ENCODE measurements at regions not wholly inside any gene's neighbourhood (a gene's known extent, or its start where the extent isn't known, plus 50 kb on each side); places are given as distances from the start of the nearest gene placed in this dataset.

GRCh38 chr7:21159506-21159905 is 268.4 kb upstream of the SP4 start:
- DNase-seq (ENCODE audit: low read depth in 1 of 2, low spot score in 1 of 2): no peak
- in situ Hi-C loops (cut with HindIII; ENCODE audit: low pct_unique_long_range_greater_than_20kb, low sequenced_read_pairs): no loop called here
- no peak for TF ChIP-seq JUND (IDR thresholded peaks at IDR 0.05; ENCODE audit: low read depth)

DNA sequence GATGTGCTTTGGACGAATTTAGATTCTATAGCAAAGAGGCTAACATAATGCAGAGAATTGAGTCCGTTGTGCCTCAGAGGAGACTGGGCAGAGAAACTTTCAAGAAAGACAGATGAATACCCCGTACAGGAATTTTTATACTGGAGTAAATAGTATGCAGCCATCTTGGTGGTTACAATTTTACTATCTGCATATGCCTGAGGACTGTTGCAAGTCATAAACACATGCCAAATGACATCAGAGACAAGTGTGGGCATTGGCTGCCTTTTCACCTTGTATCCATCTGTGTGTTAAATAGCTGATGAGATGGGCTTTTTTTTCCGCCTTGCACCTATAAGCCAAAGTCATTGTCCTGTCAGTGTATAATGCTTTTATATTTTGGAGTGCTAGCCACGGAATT is 267.5 kb upstream of the SP4 start:
- TF ChIP-seq JUND (IDR thresholded peaks at IDR 0.05; ENCODE audit: low read depth): no peak
- in situ Hi-C loops (cut with HindIII; ENCODE audit: low pct_unique_long_range_greater_than_20kb, low sequenced_read_pairs): no loop called here
- no peak for DNase-seq (ENCODE audit: low read depth in 1 of 2, low spot score in 1 of 2)

DNA sequence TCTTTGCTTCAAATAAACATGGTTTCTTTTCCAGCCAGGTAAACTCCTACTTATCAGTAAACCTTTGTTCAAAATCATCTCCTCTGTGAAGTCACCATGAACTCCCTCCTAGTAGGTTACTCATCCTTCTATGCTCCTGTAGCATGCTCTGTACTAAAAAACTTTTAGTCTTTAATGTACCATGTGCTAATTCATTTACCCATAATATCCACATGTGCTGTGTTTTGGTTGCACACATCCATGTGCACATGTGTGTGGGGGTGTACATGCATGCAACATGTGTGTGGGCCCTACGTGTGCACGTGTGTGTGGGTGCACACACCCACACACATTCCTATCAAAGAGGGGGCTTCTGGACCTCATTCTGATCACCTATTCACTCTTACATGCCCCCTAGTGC is 259.9 kb upstream of the SP4 start:
- DNase-seq (ENCODE audit: low read depth in 1 of 2, low spot score in 1 of 2): no peak
- TF ChIP-seq JUND (IDR thresholded peaks at IDR 0.05; ENCODE audit: low read depth): no peak
- in situ Hi-C loops (cut with HindIII; ENCODE audit: low pct_unique_long_range_greater_than_20kb, low sequenced_read_pairs): no loop called here

- TF ChIP-seq JUND (IDR thresholded peaks at IDR 0.05; ENCODE audit: low read depth): no peak
- peak; percentile 23 to 26 for DNase-seq (ENCODE audit: low read depth in 1 of 2, low spot score in 1 of 2)
- in situ Hi-C loops (cut with HindIII; ENCODE audit: low pct_unique_long_range_greater_than_20kb, low sequenced_read_pairs): no loop called here
Measured at GRCh38 chr7:21169667-21170580, 258.0 kb upstream of the SP4 start.

DNA sequence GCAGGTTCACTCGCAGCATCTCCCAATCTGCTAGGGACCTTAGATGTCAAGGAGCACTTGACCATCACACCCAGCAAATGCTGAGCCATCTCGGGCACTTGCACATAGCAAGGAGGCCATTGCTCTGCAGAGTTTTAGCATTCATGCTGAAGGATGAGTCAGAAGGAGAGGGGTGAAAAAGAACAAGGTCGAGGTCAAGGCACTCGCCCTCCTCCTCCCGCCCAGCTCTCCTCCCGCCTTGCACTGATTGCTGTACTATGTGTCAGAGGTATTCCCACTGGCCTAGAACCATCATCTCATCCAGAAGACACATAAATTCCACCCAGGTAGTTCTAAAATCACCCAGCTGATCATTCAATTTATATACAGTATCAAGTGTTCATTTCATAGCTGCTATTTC is 255.1 kb upstream of the SP4 start:
- DNase-seq (ENCODE audit: low read depth in 1 of 2, low spot score in 1 of 2): no peak
- TF ChIP-seq JUND (IDR thresholded peaks at IDR 0.05; ENCODE audit: low read depth): no peak
- in situ Hi-C loops (cut with HindIII; ENCODE audit: low pct_unique_long_range_greater_than_20kb, low sequenced_read_pairs): no loop called here

DNA sequence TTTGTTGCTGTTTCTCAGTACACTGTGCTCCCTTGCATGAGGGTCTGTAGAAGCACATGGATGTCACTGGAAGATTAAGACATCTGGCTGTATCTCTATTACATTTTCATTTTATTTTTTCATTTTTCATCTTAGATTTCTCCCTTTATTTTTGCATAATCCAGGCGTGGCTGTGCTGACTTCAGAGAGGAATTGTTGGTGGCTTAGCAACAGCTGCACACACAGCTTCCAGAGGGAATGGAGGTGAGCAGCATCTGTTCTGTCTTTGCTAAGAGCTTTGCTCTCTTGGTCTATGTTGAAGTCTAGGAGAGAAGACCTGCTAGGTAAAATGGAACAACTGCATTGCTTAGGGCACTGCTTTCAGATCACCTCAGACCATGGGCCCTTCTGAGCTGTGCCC is 254.4 kb upstream of the SP4 start:
- in situ Hi-C loops (cut with HindIII; ENCODE audit: low pct_unique_long_range_greater_than_20kb, low sequenced_read_pairs): no loop called here
- no peak for TF ChIP-seq JUND (IDR thresholded peaks at IDR 0.05; ENCODE audit: low read depth)
- no peak for DNase-seq (ENCODE audit: low read depth in 1 of 2, low spot score in 1 of 2)

GRCh38 chr7:21175714-21176113 is 252.2 kb upstream of the SP4 start:
- in situ Hi-C loops (cut with HindIII; ENCODE audit: low pct_unique_long_range_greater_than_20kb, low sequenced_read_pairs): no loop called here
- no peak for DNase-seq (ENCODE audit: low read depth in 1 of 2, low spot score in 1 of 2)
- TF ChIP-seq JUND (IDR thresholded peaks at IDR 0.05; ENCODE audit: low read depth): no peak

DNA sequence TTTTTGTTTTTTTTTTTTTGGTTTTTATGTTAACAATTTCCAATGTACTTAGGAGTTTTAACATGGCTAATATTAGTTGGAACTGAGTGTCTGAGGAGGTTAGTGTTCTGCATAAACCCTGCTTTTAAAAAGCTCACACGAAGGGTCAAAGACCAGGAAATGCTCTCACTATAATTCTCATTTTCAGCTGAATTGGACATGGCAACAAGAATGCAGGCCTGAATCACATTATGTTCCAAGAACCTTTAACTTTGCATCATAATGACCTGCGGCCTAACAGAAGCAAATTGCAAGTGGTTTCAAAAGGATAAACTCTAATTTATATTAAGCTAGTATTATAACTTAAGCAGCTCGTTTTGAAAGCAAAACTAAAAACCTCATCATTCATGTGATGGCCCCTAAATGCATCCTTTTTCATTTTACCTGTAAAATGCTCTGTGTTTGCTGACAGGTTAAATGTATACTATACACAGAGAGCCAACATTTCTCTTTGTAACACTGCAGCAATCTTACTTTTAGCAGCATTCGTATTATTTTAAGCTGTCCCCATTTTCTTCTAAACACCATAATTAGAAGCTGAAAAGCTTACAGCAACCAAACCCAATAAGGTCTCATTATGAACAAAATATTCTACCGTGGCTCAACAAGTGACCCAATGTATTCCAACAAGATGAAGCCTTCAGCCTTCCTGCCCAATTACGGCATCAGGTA is 242.8 kb upstream of the SP4 start:
- no peak for DNase-seq (ENCODE audit: low read depth in 1 of 2, low spot score in 1 of 2)
- TF ChIP-seq JUND (IDR thresholded peaks at IDR 0.05; ENCODE audit: low read depth): no peak
- in situ Hi-C loops (cut with HindIII; ENCODE audit: low pct_unique_long_range_greater_than_20kb, low sequenced_read_pairs): no loop called here

GRCh38 chr7:21185653-21186265 is 242.1 kb upstream of the SP4 start:
- in situ Hi-C loops (cut with HindIII; ENCODE audit: low pct_unique_long_range_greater_than_20kb, low sequenced_read_pairs): no loop called here
- DNase-seq (ENCODE audit: low read depth in 1 of 2, low spot score in 1 of 2): no peak
- no peak for TF ChIP-seq JUND (IDR thresholded peaks at IDR 0.05; ENCODE audit: low read depth)

GRCh38 chr7:21191321-21192073 is 236.4 kb upstream of the SP4 start:
- peak in 1 of 2 experiments; percentile 40 for DNase-seq (ENCODE audit: low read depth in 1 of 2, low spot score in 1 of 2)
- in situ Hi-C loops (cut with HindIII; ENCODE audit: low pct_unique_long_range_greater_than_20kb, low sequenced_read_pairs): no loop called here
- no peak for TF ChIP-seq JUND (IDR thresholded peaks at IDR 0.05; ENCODE audit: low read depth)

DNA sequence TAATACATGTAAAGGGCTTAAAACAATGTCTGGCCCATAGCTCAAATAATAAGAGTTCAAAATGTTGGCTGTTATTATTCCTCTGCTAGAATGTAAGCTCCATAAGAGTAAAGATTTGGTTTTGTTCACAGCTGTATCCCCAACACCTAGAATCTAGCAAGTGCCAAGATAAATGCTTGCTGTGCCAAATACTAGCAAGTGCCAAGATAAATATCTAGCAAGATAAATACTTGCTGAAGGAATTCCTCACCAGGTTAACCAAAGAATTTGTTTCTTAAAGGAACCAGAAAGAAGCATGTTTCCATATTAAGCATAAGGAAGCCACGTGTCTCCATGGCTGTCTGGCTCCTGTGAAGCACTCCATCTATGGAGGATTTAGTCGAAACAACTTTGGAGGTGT is 235.2 kb upstream of the SP4 start:
- peak in 1 of 2 experiments; percentile 83 for DNase-seq (ENCODE audit: low read depth in 1 of 2, low spot score in 1 of 2)
- TF ChIP-seq JUND (IDR thresholded peaks at IDR 0.05; ENCODE audit: low read depth): peak; percentile 47; the same call in 1 of the 2 replicates

GRCh38 chr7:21193895-21194294 is 234.0 kb upstream of the SP4 start:
- DNase-seq (ENCODE audit: low read depth in 1 of 2, low spot score in 1 of 2): no peak
- in situ Hi-C loops (cut with HindIII; ENCODE audit: low pct_unique_long_range_greater_than_20kb, low sequenced_read_pairs): no loop called here
- TF ChIP-seq JUND (IDR thresholded peaks at IDR 0.05; ENCODE audit: low read depth): no peak

More for the DNA sequence above, 235.2 kb upstream of the SP4 start:
- in situ Hi-C loops (cut with HindIII; ENCODE audit: low pct_unique_long_range_greater_than_20kb, low sequenced_read_pairs): no loop called here
